NCI-H2227 (cell line): ENCODE measurements at regions not wholly inside any gene's neighbourhood (a gene's known extent, or its start where the extent isn't known, plus 50 kb on each side); places are given as distances from the start of the nearest gene placed in this dataset.

Source experiments
- DNase-seq: peaks from one replicate; lab custom pipeline; 2025; ENCODE audit not compliant: unreplicated experiment; lab: John Stamatoyannopoulos, UW

DNA sequence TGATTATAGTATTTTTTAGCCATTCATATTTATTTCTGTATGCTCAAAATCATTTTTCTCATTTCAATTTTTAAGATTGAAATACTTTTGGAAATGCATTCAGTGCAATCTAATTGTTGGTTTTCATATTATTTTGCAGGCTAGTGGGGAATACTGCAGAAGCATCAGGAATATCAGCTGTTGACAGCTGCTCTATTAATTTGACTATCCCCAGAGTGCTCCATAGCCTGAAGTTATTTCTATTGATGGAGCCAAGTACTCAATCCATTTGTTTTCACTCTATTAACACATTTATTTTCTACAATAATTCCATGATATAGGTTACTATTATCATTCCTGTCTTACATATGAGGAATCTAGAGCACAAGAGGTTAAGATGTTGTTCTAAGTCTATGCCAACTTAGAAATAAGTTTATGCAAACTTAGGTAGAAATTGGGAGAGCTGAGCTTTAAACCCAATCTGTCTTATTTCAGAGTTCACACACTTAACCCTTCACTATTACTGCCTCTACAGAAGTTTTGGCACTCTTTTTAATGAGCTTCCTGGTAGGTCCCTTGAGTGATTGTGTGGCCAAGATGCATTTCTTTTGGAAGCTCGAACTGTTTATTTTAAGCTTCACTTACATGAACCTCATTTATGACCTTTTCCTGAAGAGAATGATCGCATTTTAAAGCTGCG is 65.6 kb upstream of the PCDH18 start:
- no peak for DNase-seq

DNA sequence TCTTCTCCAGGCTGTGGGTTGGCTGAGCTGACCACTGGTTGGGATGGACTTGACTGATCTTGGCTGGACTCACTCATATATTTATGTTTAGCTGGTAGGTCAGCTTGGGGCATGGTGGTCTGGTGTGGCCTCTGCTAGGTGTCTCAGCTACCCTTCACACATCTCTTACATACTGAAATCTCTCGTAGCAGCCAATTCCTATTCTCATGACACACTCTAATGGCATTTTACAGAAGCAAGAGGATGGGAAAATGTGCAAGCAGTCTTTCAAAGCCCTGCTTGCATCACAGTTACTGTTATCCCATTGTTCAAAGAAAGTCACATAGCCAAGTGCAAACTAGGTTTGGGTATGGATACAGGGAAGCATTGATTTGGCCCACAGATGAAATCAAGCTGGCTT is 55.5 kb upstream of the PCDH18 start:
- DNase-seq = no peak

DNA sequence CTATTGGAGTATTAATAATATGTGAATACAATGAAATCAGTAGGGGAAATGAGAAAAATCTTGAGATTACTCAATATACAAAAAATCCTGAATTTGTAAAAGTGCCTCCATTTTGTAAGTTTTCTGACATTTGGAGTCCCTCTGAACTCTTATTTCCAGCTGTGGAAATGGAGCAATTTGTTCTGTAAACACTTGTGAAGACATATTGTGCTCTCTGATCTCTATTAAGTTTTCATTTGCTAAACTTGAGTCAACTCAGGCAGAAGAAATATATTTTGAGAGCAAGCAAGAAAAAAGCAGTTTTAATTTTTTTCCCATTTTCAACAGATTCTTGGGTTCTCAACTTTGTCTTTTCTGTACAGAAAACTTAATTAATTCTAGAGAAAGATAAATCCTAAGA is 51.4 kb upstream of the PCDH18 start:
- DNase-seq = no peak
